Stimulated activated CD4-positive, alpha-beta T cell treated with anti-CD3 and anti-CD28 coated beads, TNF-alpha, amount 100 ng/mL, for 48 hours (primary cell): ENCODE measurements at regions not wholly inside any gene's neighbourhood (a gene's known extent, or its start where the extent isn't known, plus 50 kb on each side); places are given as distances from the start of the nearest gene placed in this dataset.
"Not testable (repeated sequence)": the region's sequence is repeated elsewhere in the genome, so short reads cannot be mapped to it uniquely, and the experiment has no call there.

ENCODE experiments used
- DNase-seq, 3 donors: peaks; one replicate each; pipeline ENCODE4 v3.0.0-alpha.2; 2020; ENCODE audit warnings: low read depth in 3 of 3

GRCh38 chr3:140752499-140752898 is 74.6 kb downstream of the TRIM42 start:
- DNase-seq, result no peak

DNA sequence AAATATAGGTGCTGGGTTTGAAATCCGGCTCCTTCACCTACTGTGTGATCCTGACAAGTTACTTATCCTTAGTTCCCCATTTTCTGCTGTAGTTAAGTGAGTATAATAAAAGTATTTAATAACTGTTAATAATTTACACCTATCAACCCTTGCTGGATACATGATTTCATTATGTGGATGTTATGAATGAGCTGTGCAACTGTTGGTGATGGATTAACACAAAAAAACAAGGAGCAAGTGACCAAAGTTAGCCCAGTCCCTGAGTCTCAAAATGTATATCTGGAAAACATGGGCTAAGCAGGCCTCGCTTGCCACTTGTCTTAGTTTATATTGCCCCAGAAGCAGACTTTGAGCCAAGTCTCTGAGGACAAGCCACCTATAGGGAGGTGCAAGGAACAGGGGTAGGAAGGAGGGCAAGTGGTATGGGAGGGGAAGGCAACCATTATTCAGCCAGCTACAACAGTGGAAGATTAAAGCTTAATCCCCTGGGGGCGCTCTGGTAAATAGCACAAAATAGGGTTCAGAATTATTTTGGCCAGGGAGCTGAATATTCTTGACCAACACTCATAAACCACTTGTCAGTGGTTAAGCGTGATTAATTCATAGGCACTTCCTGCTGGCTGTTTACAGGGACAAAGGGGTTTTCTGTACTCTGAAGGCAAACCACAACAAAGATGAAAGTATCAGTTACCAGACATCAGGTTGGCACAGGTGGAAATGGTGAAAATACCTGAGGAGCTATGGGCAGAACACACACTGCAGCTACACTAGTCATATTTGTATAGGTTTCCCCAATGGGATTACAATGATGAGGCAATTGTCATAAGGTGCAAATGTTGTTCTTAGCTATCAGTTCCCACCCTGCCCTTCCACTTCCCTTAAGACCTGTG is 76.2 kb downstream of the TRIM42 start:
- DNase-seq, result no peak

GRCh38 chr3:140754936-140755335 is 77.1 kb downstream of the TRIM42 start:
- DNase-seq, result no peak

GRCh38 chr3:140756240-140757016 is 78.6 kb downstream of the TRIM42 start:
- no peak for DNase-seq

DNA sequence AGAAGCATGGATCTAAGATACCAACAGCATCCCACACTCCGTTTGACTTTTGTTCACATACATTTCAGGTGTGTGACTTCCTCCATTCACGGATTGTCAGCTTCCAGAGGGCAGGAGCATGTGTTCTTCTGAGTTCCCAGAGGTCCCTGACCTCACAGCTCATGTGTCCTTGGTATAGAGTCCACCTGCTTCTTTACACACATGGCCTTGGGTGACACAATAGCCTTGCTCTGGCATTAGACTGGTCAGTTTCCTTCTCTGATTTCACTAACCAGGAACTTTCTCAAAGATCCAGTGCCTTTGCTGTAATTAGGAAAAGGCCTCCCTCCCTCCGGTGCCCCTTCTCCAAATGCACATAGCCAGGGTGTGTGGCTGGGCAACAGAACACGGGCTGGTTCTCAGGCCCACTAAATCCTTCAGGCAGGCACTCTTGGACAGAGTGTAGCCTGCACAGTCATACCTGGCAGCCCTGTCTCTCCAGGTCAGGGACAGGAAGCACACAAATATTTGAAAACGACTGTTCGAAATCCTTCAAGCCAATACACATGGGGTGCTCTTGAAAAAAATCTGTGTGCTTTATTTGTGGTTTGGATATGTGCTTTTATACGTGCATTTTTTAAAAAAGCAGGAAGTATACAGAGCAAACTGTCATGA is 81.1 kb downstream of the TRIM42 start:
- DNase-seq, result no peak

GRCh38 chr3:140760324-140761075 is 82.6 kb downstream of the TRIM42 start:
- no peak for DNase-seq

DNA sequence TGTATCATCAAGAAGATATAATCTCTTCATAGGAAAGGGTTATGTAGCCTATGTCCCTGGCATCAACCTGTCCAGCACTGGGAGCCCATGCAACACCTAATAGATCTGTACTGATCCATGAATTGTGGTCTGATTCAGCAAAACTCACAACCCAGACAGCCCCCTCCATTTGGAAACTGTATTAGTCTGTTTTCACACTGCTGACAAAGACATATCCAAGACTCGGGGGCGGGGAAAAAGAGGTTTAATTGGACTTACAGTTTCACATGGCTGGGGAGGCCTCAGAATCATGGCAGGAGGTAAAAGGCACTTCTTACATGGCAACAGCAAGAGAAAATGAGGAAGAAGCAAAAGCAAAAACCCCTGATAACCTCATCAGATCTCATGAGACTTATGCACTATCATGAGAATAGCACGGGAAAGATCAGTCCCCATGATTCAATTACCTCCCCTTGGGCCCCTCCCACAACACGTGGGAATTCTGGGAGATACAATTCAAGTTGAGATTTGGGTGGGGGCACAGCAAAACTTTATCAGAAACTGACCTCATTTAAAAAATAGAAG is 83.3 kb downstream of the TRIM42 start:
- DNase-seq, result no peak

DNA sequence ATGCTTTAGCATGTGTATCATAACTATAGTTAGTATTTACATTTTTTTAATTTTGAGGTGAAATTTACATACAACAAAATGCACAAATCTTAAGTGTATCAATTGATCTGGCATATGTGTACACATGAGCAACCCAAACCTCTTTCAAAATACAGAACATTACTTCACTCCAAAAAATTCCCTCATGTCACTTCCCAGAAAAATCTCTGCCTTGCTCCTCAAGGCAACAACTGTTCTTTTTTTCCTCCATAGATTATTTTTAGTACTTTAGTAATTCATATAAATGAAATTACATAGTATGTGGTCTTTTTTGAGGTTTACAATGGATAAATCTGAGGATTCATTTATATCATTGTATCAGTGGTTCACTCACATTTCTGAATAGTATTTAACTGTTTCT is 84.9 kb downstream of the TRIM42 start:
- DNase-seq, result no peak

- no peak for DNase-seq
Measured at GRCh38 chr3:140763532-140763931, 85.7 kb downstream of the TRIM42 start.

DNA sequence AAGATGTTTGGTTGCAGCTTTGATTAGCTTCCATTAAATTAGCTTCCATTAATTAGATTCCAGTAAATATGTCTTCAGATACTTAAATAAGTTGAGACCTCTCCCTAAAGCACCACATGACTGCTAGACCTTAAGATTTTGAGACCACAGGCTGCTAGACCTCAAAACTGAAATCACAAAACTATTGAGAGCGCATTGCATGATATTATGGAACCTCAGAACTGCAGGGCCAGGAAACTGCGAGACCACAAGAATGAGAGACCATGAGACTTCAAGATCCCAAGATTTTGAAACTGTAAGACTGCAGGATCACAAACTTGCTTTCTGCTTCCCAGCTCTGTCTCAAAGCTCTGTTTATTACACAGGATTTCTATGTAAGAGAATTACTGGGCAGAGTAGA is 87.4 kb downstream of the TRIM42 start:
- DNase-seq, result no peak

DNA sequence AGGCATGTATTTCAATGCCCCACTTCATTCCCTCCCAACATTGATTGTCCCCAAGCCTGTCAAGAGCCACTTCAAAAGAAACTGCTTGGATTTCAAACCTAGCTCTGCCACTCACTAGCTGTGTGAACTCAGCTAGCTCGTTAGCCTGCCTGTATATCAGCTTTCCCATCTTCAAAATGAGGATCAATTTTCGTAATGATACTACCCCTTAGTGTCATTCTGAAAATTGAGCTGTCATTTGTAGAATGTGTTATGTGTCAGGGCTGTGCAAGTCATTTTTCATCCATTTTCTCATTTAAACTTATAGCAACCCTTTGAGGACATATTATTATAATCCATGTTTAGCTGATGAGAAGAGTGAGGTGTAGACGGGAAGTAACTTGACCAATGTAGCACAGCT is 88.6 kb downstream of the TRIM42 start:
- DNase-seq, result no peak

- no peak for DNase-seq
Measured at GRCh38 chr3:140767566-140767965, 89.7 kb downstream of the TRIM42 start.

GRCh38 chr3:140768941-140769340 is 91.1 kb downstream of the TRIM42 start:
- no peak for DNase-seq

GRCh38 chr3:140769951-140770350 is 92.1 kb downstream of the TRIM42 start:
- DNase-seq, result no peak

- no peak for DNase-seq
Measured at GRCh38 chr3:140770977-140771667, 93.3 kb downstream of the TRIM42 start.

DNA sequence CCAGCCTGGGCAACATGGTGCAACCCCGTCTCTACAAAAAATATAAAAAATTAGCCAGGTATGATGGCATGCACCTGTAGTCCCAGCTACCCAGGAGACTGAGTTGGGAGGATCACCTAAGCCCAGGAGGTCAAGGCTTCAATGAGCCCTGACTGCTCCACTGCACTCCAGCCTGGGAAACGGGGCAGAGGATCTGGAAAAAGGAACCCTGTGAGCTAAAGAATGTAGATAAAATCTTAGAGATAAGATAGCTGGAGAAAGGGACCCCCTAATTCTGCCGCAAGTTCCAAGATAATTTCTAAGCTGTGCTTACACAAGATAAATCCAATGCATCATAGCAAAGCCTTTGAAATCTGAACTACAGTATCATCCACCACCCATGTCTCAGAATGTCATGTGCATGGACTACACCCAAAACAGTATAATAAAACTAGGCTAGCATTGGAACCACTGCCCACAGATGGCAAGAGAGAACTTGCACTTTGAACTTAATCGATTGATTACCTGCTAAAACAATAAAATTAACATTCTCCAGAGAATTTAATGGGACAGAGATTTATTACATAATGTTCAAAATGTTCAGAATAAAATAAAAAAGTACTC is 99.9 kb downstream of the TRIM42 start:
- no peak for DNase-seq

DNA sequence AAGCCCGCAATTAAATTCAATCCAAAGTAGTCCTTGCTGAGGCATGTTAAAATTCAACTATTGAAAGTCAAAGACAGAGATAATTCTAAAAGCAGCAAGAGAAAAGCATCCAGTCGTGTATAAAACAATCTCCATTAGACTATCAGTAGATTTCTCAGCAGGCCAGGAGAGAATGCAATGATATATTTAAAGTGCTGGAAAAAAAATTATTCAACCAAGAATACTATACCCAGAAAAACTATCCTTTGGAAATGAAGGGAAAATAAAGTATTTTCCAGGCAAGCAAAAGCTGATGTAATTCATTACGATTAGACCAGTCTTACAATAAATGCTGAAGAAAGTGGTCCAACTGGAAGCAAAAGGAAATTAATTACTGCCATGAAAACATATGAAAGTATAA is 113.5 kb downstream of the TRIM42 start:
- no peak for DNase-seq

GRCh38 chr3:140794507-140794906 is 116.6 kb downstream of the TRIM42 start:
- DNase-seq, result no peak

DNA sequence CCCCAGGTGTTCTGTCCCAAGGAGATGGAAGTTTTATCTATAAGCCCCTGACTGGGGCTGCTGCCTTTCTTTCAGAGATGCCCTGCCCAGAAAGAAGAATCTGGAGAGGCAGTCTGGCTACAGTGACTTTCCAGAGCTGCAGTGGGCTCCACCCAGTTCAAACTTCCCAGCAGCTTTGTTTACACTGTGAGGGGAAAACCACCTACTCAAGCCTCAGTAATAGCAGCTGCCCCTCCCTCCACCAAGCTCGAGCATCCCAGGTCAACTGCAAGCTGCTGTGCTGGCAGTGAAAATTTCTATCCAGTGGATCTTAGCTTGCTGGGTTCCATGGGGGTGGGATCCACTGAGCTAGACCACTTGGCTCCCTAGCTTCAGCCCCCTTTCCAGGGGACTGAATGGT is 125.0 kb downstream of the TRIM42 start:
- DNase-seq, result not testable (repeated sequence)

DNA sequence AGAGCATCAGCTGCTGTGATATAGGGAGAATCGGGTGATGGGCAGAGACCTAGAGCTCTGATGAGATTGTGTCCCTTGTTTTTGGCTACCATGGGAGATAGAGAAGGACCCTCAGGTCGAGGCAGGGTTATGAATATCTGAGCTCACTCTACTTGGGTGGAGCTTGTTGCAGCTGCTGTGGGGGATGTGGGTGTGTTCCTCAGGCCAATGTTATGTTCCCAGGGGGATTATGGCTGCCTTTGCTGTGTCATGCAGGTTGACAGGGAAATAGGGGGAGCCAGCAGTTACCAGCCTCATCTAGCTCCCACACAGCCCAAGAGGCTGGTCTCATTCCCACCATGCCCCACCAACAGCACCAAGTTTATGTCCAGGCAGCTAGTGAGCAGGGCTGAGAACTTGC is 131.5 kb downstream of the TRIM42 start:
- DNase-seq, result no peak
